ENCODE measurements at regions not wholly inside any gene's neighbourhood (a gene's known extent, or its start where the extent isn't known, plus 50 kb on each side); places are given as distances from the start of the nearest gene placed in this dataset.
A peak's percentile ranks its signal among the peaks of the same experiment; 100 is the strongest.

- Mint-ChIP-seq H3K4me3 (no peak overlapping the region), H3K9me3 (peaks cover 15% of the 10 kb centered on the region), H3K4me1 (ENCODE audit: low read depth) (peaks cover 20% of the 10 kb centered on the region), H3K27ac (no peak overlapping the region), H3K36me3 (ENCODE audit: low read depth) (peaks cover 12% of the 10 kb centered on the region), H3K27me3 (ENCODE audit: insufficient read depth) (no peaks in the 10 kb centered on the region)
- no peak for TF ChIP-seq CTCF (IDR thresholded peaks at IDR 0.05)
- DNase-seq, result no peak
Measured at GRCh38 chr11:24043842-24044241, 453.0 kb upstream of the LUZP2 start.

- DNase-seq, result peak; percentile 2
- Mint-ChIP-seq H3K9me3 (peaks cover 21% of the 10 kb centered on the region), H3K27ac (no peak overlapping the region), H3K4me3 (no peak overlapping the region), H3K4me1 (ENCODE audit: low read depth) (peaks cover 15% of the 10 kb centered on the region), H3K27me3 (ENCODE audit: insufficient read depth) (no peaks in the 10 kb centered on the region), H3K36me3 (ENCODE audit: low read depth) (peaks cover 19% of the 10 kb centered on the region)
- no peak for TF ChIP-seq CTCF (IDR thresholded peaks at IDR 0.05)
Measured at GRCh38 chr11:24046731-24047130, 450.1 kb upstream of the LUZP2 start.

- no peak overlapping the region for H3K27ac Mint-ChIP-seq
- no peaks in the 10 kb centered on the region for H3K9me3 Mint-ChIP-seq
- no peaks in the 10 kb centered on the region for H3K36me3 Mint-ChIP-seq (ENCODE audit: low read depth)
- no peak for TF ChIP-seq CTCF (IDR thresholded peaks at IDR 0.05)
- peaks cover 11% of the 10 kb centered on the region; the same call in 1 of the 2 replicates for H3K4me1 Mint-ChIP-seq (ENCODE audit: low read depth)
- peak overlapping the region; percentile 50; the same call in 1 of the 2 replicates for H3K4me3 Mint-ChIP-seq
- H3K27me3 Mint-ChIP-seq (ENCODE audit: insufficient read depth), result no peaks in the 10 kb centered on the region
- DNase-seq, result no peak
Measured at GRCh38 chr11:24056051-24056450, 440.8 kb upstream of the LUZP2 start.

GRCh38 chr11:24060125-24060524 is 436.7 kb upstream of the LUZP2 start:
- no peak for DNase-seq
- no peaks in the 10 kb centered on the region for H3K27me3 Mint-ChIP-seq (ENCODE audit: insufficient read depth)
- H3K4me3 Mint-ChIP-seq, result no peak overlapping the region

GRCh38 chr11:24064309-24064903 is 432.4 kb upstream of the LUZP2 start:
- Mint-ChIP-seq H3K27ac (peak overlapping the region; percentile 60; the same call in 1 of the 2 replicates), H3K36me3 (ENCODE audit: low read depth) (no peaks in the 10 kb centered on the region), H3K27me3 (ENCODE audit: insufficient read depth) (no peaks in the 10 kb centered on the region), H3K4me3 (peak overlapping the region; percentile 58; the same call in 1 of the 2 replicates), H3K4me1 (ENCODE audit: low read depth) (peaks cover 27% of the 10 kb centered on the region), H3K9me3 (no peaks in the 10 kb centered on the region)
- DNase-seq, result no peak
- TF ChIP-seq CTCF (IDR thresholded peaks at IDR 0.05), result no peak

More at GRCh38 chr11:24060125-24060524, 436.7 kb upstream of the LUZP2 start:
- no peak overlapping the region for H3K27ac Mint-ChIP-seq
- no peaks in the 10 kb centered on the region for H3K36me3 Mint-ChIP-seq (ENCODE audit: low read depth)
- H3K4me1 Mint-ChIP-seq (ENCODE audit: low read depth), result peaks cover 30% of the 10 kb centered on the region
- H3K9me3 Mint-ChIP-seq, result no peaks in the 10 kb centered on the region
- TF ChIP-seq CTCF (IDR thresholded peaks at IDR 0.05), result no peak

All from HFFc6 (cell line).